Muscle of back (tissue), 3 donors: ENCODE measurements at regions not wholly inside any gene's neighbourhood (a gene's known extent, or its start where the extent isn't known, plus 50 kb on each side); places are given as distances from the start of the nearest gene placed in this dataset.
A peak's percentile ranks its signal among the peaks of the same experiment; 100 is the strongest.
"Not testable (repeated sequence)": the region's sequence is repeated elsewhere in the genome, so short reads cannot be mapped to it uniquely, and the experiment has no call there.

Source experiments
- DNase-seq, 3 donors: peaks; one replicate each; pipeline versions ENCODE4 v3.0.0 to v3.0.0-alpha.2; 2013

DNA sequence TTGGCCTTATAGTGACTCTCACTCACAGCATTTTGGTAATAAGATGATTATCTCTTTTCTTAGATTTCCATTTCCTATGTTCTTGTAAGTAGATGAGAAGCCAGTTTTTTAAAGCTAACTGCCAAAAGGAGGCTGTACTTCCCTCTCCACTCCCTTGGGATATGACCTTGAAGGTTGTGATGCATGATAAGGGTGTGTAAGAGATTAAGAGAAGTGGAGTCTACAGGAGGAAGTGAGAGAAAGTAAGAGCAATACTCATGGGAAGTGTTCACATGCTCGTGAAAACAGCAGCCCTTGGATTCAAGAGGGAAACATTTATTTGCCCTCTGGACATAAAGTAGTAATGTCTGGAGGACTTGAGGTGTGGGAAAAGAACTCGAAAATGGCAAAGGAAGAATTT is 171.5 kb downstream of the EVA1A start:
- DNase-seq, result no peak

DNA sequence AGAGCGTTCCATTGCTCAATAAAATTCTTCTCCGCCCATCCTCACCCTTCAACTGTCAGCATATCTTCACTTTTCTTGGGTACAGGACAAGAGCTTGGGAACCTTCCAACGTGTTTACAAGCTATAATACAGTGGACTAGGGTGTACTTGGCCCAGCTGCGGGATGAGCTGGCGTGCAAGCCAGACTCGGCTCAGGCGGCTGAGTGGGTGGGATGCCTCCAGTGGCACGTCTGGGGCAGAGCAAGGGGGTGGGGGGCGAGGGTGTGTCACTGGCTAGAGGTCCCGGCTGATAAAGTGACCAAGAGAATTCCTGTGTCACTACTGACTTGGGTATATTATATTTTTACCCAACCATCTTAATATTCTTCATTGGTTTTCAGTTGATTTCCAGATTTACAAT is 179.7 kb downstream of the EVA1A start:
- no peak for DNase-seq

- DNase-seq, result no peak
Measured at GRCh38 chr2:75379476-75380210, 180.3 kb upstream of the TACR1 start.

GRCh38 chr2:75375646-75376582 is 176.6 kb upstream of the TACR1 start:
- peak in 2 of 3 donors; percentile 10 to 12 for DNase-seq

- not testable (repeated sequence) for DNase-seq
Measured at GRCh38 chr2:75374414-75374957, 175.2 kb upstream of the TACR1 start.

DNA sequence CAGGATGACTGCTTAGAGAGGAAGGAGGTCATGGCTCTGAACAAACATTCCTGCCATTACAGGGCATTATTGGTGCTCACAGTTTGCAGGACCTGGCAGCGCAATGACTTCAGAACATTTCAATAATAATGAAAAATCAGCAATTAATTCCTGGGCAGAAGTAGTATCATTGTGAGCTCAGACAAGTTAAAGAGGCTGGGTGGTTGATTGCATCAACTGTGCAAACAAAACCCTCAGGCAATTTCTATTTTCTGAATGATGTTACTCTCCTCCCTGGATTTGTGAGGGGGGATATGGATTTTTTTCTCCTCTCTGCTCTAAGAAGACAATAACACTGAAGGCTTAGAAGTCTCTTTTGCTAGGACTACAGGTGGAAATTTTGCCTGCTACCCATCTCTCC is 168.1 kb upstream of the TACR1 start:
- no peak for DNase-seq

DNA sequence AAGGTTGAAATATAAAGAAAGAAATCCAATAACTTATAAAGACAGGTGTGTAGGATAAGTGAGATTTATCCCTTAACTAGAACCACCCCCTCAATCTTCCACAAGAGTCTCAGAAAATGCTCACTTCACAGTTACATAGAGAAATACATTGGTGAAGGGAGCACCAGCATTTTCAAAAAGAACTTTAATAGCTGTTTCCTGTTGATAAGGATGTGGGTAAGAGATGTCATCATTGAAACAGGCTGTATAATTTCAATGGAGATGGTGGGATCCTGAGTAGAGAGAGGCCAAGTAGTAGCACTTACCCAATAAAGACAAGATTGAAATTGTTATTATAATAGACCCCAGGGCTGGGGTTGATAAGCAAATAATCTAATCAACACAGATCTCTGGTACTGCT is 162.2 kb upstream of the TACR1 start:
- no peak for DNase-seq

DNA sequence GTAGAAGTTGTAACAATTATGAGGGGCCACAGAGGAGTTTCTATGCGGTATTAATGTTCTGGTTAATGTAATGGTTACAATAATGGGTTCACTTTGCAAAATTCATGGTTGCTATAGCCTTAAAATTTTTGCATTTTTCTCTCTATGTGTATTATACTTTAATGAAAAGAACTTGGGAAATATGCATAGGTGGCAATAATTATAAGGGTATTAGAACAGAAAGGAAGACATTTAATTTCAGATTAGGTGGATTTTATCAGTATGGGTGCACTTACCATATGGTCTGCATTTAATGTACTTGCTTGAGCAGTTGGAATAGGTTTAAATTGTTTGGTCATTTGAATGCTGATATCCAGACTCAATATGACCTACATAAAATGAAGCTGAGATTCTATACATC is 161.6 kb upstream of the TACR1 start:
- no peak for DNase-seq

- DNase-seq, result no peak
Measured at GRCh38 chr2:75356865-75357264, 157.5 kb upstream of the TACR1 start.

GRCh38 chr2:75353131-75353530 is 153.8 kb upstream of the TACR1 start:
- DNase-seq, result no peak

DNA sequence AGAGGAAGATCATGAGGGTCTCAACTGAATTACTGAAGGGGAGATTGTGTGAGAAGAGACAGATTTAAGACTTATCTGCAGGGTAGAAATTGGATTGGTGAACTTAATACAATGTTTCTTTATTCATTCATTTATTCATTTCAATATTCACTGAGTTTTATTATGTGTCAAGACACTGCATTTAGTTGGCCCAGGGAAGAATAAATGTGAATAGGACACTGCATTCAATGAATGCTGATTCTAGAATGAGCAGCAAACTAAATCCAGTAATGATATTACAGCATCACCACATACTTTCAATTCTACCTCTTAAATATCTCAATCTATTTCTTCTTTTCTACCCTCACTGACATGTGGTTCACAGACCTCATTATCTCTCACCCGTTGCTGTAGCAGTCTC is 149.0 kb upstream of the TACR1 start:
- DNase-seq, result no peak

DNA sequence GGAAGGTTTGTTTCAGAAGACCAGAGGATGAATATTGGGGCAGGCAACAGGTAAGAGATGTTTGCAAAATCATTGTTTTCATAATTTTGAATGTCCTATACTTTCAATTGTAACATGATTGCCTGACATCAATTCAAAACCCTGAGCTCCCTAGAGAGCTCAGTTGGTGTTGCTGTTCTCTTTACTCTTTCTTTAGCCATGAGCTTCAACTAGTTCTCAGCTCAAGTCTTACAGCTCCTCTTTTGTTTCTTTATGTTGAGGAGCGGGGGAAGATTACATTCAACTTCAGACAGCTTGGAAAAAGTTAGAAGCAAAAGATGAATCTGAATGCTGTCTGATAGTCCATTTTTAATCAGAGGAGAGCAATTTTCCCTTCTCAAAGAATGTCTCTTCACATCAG is 144.8 kb upstream of the TACR1 start:
- DNase-seq, result no peak

DNA sequence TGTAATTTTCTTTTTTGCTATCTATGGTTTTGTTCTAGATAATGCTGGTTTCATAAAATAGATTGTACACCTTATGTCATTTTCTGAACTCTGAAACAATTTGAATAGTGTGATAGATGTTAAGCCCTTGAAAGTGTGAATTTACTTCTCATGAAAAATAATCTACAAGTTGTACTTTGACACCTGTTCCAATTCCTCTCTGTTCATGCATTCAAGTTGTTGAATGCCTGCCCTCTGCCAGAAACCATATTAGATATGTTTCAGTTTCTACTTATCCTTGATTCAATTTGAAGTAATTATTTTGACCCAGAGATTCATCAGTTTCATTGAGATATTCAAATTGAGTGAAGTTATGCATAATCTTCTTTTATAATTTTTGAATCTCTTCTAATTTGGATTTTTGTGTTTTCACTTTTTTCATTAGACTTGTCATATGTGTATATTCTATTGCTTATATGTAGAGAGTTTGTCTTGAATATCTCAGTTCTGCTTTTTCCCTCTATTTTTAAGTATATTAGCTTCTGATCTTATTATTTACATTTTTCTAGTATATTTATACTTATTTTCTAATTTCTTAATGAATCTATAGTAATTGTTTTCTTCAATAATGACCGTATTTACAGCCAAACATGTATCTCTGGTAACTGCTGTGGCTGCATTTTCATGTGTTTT is 143.3 kb upstream of the TACR1 start:
- DNase-seq, result no peak

DNA sequence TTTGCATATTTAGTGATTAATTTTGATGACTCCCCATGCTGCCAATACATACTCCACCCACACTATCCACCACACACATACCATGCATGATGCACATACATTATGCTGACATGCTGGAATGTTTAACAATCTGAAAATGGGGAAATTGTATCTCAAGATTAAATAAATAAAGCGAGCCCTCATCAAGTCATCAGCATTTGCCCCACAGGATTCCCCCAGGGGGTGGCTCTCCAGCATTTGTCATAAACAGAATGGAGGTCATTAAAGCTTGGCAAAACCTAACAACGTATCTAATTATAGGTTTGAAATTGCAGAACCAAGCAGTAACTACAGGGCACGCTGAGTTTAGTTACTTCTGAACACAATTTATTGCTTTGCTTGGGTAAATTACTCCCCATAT is 141.2 kb upstream of the TACR1 start:
- DNase-seq, result peak in 1 of 3 donors; percentile 52

- DNase-seq, result no peak
Measured at GRCh38 chr2:75338461-75338860, 139.1 kb upstream of the TACR1 start.

DNA sequence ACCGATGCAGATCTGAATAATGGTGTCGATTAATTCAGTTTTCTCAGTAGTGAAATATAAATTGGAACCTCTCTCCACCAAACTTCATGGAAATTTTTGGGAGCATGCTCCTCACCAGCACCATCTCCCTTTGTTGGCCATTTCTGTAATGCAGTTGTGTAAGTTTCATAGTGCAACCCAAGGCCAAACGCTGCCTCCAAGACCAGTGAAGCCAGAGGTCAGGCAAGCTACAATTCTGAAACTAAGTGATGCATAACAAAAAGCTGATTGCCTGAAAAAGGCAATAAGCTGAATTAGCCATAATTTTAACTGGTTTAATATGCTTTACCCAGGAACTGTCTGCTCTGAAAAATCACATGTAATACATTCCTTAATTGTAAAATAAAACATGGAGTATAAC is 138.3 kb upstream of the TACR1 start:
- DNase-seq, result no peak

DNA sequence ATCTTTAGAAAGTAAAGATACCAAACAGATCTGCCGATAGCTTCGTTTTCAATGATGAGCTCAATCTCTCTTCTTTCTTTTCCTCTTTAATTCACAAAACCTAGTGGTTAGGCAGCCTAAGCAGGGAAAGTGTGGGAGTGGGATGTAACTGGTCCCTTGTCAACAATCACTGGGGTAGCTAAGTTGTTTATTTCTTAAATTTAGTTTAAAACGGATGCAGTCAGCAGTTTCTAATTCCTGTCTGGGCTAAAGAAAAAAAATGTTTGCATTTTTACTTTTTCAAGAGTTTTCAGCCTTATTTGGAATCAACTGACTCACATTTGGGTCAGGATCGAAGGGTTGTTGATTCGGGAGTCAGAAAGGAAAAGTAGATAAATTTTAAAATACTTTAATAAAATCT is 137.7 kb upstream of the TACR1 start:
- no peak for DNase-seq

GRCh38 chr2:75336451-75336850 is 137.1 kb upstream of the TACR1 start:
- DNase-seq, result peak in 1 of 3 donors; percentile 44

GRCh38 chr2:75334076-75334475 is 134.8 kb upstream of the TACR1 start:
- no peak for DNase-seq

- no peak for DNase-seq
Measured at GRCh38 chr2:75333646-75334045, 134.3 kb upstream of the TACR1 start.

GRCh38 chr2:75328156-75328555 is 128.8 kb upstream of the TACR1 start:
- DNase-seq, result no peak

DNA sequence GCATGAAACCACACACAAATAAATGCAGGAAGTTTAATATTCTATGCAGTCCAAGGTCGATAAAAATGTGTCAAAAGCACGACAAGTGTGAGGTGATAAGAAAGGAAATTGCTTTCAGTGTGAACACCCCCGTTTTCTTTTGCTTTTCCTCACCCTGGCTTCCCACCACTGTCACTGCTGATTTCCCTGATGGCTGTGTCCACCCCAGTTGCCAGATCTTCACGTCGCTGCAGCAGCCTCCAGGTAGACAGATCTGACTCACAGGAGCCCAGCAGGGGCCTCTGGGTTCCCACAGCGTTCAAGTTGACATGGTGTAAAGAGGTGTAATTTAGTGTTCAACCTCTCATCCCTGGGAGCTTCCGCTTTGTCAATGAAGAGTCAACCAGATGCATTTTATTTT is 128.0 kb upstream of the TACR1 start:
- no peak for DNase-seq
